ENCODE measurements at regions not wholly inside any gene's neighbourhood (a gene's known extent, or its start where the extent isn't known, plus 50 kb on each side); places are given as distances from the start of the nearest gene placed in this dataset.

DNA sequence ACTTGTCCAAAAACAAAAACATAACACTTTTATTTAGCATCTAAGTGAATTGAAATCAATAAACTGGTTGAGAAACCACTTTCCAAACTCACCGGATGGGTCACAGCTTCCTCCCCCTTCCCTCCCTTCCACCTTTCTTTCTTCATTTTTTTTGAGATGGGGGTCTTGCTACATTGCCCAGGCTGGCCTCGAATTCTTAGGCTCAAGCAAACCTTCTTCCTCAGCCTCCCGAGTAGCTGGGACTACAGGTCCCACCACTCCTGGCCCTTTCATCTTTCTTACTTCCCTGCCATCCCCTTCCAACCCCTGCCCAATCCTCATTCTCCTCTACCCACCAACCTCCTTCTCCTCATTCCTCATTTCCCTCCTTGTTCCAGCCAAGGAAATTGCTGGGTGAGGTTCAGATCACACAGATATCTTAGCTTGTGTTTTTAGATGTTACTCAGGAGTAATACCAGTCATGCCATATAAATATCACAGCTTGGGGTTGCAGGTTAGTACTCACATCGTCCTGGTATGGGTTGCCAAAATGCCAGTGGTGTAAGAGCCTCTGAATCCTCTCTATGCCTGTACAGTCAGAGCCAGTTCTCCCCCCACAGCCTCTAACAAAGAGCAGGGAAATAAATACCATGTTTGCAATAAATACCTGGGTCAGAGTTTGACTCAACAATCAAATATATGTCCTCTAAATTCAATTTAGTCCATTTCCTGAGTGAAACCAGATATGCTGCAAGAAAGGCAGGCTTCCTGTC lies 132.7 kb upstream of the NDUFV2 start:
- DNase-seq (ENCODE audit: low spot score): no peak

DNA sequence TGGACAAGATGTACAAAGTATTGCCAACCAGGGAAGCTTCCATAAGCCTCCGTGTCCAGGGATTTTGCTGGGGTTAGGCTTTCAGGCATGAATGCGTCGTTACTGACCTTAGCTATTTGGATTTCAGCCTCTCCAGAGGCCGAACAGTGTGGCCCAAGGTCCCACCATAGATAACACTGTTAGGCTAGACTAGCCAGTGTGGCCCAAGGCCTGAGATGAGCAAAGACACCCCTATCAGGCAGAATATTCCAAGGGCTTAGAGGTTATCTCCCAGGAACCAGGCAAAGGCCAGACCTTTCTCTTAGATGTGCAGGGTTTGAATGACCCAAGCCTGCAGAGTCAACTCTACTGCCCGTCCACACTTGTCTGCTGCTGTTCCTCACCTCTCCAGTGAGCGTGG lies 131.7 kb upstream of the NDUFV2 start:
- no peak for DNase-seq (ENCODE audit: low spot score)

- no peak for DNase-seq (ENCODE audit: low spot score)
Observed at GRCh38 chr18:8972116-8972515, 130.4 kb upstream of the NDUFV2 start.

- no peak for DNase-seq (ENCODE audit: low spot score)
Observed at GRCh38 chr18:8974279-8974678, 128.2 kb upstream of the NDUFV2 start.

DNA sequence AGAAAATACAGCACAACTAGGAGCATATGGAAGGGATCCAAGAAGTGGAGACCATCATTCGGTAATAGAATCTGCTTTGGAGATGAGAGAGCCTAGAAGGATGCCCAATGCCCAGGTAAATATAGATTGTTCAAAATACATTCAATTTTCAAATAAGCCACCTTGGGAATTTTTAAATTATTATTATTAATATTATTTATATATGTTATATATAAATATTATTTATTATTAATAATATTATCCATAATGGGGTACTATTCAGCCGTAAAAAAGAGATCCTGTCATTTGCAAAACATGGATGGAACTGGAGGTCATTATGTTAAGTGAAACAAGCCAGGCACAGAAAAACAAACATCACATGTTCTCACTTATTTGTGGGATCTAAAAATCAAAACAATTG lies 127.8 kb upstream of the NDUFV2 start:
- no peak for DNase-seq (ENCODE audit: low spot score)

DNA sequence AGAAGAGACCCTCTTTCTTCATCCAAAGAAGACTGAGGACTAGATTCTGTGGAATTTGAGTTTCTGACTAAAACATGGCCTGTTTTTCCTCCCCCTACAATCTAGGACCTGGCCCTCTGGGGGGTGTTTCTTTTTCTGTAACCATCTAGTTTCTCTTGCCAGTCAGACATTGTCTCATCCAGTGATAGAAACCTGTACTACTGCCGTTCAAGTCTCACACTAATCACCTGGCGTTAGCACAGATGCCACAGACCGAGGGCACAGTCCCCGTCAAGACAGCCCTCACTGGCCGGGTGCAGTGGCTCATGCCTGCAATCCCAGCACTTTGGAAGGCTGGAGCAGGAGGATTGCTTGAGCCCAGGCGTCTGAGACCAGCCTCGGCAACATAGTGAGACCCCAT lies 126.9 kb upstream of the NDUFV2 start:
- no peak for DNase-seq (ENCODE audit: low spot score)

- DNase-seq (ENCODE audit: low spot score): peak; percentile 82
Observed at GRCh38 chr18:8976606-8977005, 125.9 kb upstream of the NDUFV2 start.

- DNase-seq (ENCODE audit: low spot score): no peak
Observed at GRCh38 chr18:8977166-8977565, 125.3 kb upstream of the NDUFV2 start.

DNA sequence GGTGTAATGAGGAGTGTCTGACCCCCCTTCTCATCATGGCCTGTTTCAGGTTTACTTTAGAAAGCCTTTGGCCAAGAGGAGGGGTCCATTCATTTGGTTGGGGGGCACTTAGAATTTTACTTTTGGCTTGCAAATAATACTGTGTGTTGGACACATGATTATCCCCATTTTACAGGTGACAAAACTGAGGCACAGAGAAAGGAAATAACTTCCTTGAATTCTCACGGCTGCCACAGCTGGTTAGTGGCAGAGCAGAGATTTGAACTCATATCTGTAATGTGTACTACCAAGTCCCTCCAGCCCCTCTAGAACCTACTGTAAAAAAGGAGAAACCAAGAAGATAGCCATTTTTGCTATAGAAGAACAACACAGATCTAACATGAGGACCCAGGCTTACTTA lies 124.8 kb upstream of the NDUFV2 start:
- DNase-seq (ENCODE audit: low spot score): no peak

DNA sequence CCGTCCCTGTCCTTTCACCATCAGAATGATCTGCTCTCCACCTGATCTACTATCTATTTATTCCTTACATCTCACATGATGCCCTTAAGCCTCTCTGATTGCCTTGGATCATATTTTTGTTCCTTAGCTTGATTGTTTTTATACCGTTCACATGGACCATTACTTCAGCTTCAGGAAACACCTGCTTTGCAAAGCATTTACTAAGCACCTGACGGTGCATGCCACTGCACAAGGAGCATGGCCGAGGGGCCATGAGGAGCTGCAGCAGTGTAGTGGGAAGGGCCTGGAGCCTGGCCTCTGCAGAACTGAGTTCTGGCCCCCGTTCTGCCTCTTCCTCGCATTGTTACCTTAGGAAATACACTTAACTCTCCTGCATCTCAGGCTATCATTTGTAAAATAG lies 124.1 kb upstream of the NDUFV2 start:
- DNase-seq (ENCODE audit: low spot score): no peak

DNA sequence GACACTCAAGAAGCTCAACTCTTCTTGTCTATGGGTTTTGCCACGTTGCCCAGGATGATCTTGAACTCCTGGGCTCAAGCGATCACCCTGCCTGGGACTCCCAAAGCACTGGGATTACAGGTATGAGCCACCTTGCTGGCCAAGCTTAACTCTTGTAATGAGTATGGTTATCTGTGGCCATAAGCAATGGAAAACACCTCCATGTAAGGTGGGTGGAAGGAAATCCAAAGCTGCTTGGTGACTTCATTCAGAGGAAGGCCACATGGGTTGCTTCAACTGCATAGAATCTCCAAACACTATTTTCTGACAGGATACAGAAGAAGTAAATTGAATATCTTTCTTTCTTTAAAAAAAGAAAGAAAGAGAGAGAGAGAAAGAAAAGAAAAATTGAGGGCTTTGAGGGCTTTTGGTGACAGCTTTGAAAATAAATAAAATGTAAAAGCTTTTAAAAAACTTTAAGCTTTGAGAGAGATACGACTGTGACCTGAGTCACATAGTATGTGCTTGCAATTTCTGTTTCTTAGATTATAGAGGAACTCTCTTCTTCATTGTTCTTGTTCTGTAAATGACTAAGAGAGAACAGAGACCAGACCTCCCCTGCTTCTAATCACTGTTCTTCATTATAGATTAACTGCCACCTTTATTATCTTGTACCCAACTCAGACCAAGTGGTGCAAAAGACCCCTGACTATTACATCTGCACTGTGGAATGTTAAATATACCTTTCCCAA lies 123.1 kb upstream of the NDUFV2 start:
- no peak for DNase-seq (ENCODE audit: low spot score)

GRCh38 chr18:8980496-8980895 lies 122.0 kb upstream of the NDUFV2 start:
- no peak for DNase-seq (ENCODE audit: low spot score)

- DNase-seq (ENCODE audit: low spot score): no peak
Observed at GRCh38 chr18:8980918-8981317, 121.6 kb upstream of the NDUFV2 start.

DNA sequence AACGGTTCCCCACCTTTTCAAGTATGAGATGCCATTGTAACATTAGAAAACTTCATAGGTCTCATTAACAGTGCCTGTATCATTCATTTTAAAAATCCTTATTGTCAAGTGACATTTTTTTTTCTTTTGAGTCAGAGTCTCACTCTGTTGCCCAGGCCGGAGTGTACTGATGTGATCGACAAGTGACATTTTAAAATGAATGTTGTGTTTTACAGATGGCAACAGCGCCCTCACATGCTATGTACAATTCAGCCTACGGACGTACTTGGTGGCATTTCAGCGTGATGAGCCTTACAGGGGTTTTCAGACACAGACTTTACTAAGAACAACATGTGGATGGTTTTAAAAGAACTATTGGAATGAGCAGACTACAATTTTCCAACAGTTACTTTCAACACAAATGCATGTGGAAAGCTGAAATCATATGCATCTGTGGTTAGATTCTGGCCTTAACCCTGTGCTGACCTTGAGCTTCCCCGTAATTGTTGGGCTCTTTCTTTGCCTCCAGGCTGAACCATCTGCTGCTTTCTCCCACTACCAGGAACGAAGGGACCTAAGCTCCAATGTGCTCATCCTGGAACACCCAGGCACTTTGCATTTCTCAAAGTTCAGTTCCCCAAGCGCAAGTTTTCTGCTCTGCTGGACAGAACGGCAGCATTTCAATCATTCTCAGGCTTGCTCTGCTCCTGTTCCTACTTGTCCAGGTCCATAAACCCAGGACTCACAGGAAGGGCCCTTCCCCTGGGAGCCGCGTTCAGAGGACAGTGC lies 119.9 kb upstream of the NDUFV2 start:
- DNase-seq (ENCODE audit: low spot score): peak; percentile 88

DNA sequence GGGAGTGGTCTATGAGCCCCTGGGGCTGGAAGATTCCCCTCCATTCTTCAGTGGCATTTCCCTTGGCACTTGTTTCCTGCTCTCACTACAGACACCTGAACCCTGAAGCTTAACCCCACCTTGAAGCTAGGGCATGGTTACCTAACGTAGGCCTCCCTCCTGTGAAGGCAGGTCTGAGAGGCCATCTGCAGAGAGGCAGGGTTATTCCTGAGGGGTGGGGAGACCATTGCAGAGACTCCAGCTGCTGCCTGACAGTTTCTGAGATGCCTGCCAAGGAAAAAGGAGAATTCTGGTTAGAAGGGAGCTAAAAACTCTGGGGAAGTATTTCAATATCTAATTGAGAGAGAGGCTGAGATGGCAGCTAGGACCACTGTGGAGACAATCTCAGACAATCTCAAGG lies 119.3 kb upstream of the NDUFV2 start:
- DNase-seq (ENCODE audit: low spot score): no peak

DNA sequence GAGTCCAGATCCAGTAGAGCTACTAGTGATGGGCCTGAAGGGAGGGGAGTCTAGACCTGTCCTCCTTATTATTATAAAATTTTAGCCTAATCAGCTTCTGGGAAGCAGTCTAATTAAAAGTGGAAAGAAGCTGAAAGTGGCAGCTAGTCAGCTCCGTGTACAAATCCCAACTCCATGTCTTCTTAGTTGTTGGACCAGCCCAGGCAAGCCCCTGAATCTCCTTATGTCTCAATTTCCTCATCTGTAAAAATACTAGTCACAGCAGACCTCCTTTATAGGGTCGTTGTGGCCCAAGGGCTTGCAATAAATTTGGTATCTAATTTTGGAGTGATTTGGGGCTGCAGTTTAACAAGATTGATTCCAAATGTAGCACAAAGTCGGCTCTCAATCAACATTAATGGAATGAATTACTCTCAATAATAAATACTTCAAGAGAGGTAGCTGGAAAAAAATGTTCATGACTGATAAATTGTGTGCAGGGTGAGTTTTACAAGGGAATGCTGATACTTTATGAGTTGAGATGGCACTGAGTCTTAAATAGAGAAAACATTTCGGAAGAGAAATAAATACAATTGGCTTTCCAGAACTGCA lies 118.3 kb upstream of the NDUFV2 start:
- no peak for DNase-seq (ENCODE audit: low spot score)

DNA sequence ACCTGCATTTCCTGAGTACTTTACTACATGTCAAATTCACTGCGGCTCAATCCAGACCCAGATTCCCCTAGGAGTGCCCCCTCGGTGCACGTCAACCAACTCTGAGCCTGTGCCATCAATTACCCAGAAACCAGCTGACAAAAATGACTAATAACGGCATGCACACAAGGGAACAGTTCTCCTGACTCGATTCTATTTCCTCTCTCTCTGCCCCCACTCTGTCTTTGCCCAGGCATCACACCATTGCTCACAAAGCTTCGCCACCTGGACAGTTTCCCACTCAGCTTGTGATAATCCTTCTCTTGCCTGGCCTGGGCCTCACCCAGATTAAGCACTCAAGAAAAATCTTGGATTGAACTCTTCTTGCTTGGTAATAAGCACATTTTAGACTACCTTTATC lies 115.3 kb upstream of the NDUFV2 start:
- DNase-seq (ENCODE audit: low spot score): peak; percentile 39

- DNase-seq (ENCODE audit: low spot score): peak; percentile 68
Observed at GRCh38 chr18:8988260-8988871, 114.1 kb upstream of the NDUFV2 start.

- DNase-seq (ENCODE audit: low spot score): no peak
Observed at GRCh38 chr18:8989017-8989416, 113.5 kb upstream of the NDUFV2 start.

DNA sequence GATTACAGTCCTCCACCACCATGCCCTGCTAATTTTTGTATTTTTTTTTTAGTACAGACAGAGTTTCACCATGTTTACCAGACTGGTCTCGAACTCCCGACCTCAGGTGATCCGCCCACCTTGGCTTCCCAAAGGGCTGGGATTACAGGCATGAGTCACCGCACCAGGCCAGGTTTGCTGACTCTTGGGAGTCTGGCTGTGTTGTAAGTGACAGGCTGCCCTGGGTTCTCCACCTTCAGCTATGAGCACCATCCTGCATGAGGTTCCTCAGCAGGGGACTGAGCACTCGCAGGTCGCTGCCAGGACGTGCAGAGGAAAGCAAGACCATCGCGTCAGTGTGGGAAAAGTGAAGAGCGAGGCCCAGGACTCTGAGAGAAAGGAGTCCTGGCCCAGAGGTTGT lies 112.6 kb upstream of the NDUFV2 start:
- DNase-seq (ENCODE audit: low spot score): no peak

DNA sequence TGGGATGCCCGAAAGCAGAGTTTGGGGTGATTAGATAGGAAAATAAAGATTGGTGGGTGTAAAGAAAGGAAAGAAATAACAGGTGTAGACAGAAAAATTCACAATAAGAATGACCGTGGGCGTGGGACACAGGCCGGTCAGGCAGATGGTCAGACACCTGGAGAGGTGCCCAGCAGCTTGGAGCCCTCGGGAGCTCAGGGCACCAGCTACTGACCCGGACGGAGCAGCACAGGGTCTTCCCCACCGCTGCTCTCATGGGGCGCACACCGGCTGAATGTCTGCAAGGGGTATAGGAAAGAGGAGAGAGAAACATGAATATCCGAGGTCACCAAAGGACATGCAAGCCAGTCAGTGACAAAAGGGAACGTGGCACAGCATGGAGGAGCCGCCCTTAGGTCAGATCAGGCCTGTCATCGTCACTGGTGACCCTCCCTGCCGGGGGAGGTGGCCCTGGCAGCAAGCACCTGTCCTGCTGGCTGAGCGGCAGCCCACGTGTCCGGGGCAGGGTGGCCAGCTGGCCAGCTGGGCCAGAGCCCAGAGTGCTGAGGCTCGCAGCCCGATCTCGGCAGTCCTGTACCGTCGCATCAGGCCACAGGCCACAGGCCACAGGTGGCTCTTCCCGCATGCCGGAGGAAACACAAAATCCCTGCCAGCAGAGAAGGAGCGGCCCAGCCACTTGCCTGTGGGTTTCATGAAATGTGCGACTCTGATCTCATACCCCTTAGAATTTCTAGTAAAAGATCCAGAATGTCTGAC lies 112.0 kb upstream of the NDUFV2 start:
- no peak for DNase-seq (ENCODE audit: low spot score)

All from kidney tubule cell (primary cell).